ENCODE measurements at regions not wholly inside any gene's neighbourhood (a gene's known extent, or its start where the extent isn't known, plus 50 kb on each side); places are given as distances from the start of the nearest gene placed in this dataset.

GRCh38 chr5:91500758-91501157, 117.6 kb upstream of the ARRDC3 start:
- H3K18ac ChIP-seq (ENCODE audit: low read depth in 1 of 2, low read length in 2 of 2), result no peak overlapping the region
- no peak overlapping the region for H3K27ac ChIP-seq (ENCODE audit: low read length, poor library complexity, severe bottlenecking)
- no peak overlapping the region for H3K4me2 ChIP-seq (ENCODE audit: low read length, poor library complexity, severe bottlenecking)
- H2BK120ac ChIP-seq (ENCODE audit: low read depth, low read length), result no peak overlapping the region
- H3K36me3 ChIP-seq (ENCODE audit: control insufficient read depth in 1 of 2, insufficient read depth in 2 of 2, low read depth in 1 of 2, low read length in 2 of 2), result no peaks in the 10 kb centered on the region
- no peaks in the 10 kb centered on the region for H3K27me3 ChIP-seq (ENCODE audit: control insufficient read depth in 1 of 2, insufficient read depth in 1 of 2, low read length in 2 of 2)
- no peak overlapping the region for H2BK15ac ChIP-seq (ENCODE audit: low read depth, poor library complexity, severe bottlenecking)
- WGBS, result 81% methylated on average over 3 of the region's 3 CpGs
- no peaks in the 10 kb centered on the region for H3K79me1 ChIP-seq (replicated peaks; ENCODE audit: low read length, poor library complexity, severe bottlenecking)
- no peaks in the 10 kb centered on the region for H3K4me1 ChIP-seq (ENCODE audit: control insufficient read depth, insufficient read depth, low read depth, low read length)
- no peak for DNase-seq
- no peak overlapping the region for H3K23ac ChIP-seq (ENCODE audit: low read length in 2 of 2)
- H4K91ac ChIP-seq (ENCODE audit: low read length), result no peak overlapping the region
- H4K8ac ChIP-seq (ENCODE audit: low read length), result no peak overlapping the region
- H2AK5ac ChIP-seq (ENCODE audit: low read length, severe bottlenecking), result no peak overlapping the region
- H3K4me3 ChIP-seq (ENCODE audit: insufficient read depth in 1 of 2, low read depth in 1 of 2, low read length in 2 of 2), result no peak overlapping the region
- no peak overlapping the region for H2BK12ac ChIP-seq (ENCODE audit: low read length in 2 of 2)
- H2AFZ ChIP-seq (ENCODE audit: low read depth, low read length), result no peak overlapping the region
- no peak overlapping the region for H3K4ac ChIP-seq (ENCODE audit: low read depth in 1 of 2, low read length in 2 of 2)
- H2BK5ac ChIP-seq (ENCODE audit: low read depth, low read length, poor library complexity, severe bottlenecking), result no peak overlapping the region
- H3K14ac ChIP-seq (ENCODE audit: low read length in 2 of 2), result no peak overlapping the region
- no peaks in the 10 kb centered on the region for H3K9me3 ChIP-seq (ENCODE audit: control insufficient read depth, low read length)
- H3K9ac ChIP-seq (ENCODE audit: low read length), result no peak overlapping the region

GRCh38 chr5:91499943-91500531, 116.9 kb upstream of the ARRDC3 start:
- Histone ChIP-seq H2BK15ac (ENCODE audit: low read depth, poor library complexity, severe bottlenecking) (no peak overlapping the region), H3K9ac (ENCODE audit: low read length) (no peak overlapping the region), H3K4me2 (ENCODE audit: low read length, poor library complexity, severe bottlenecking) (no peak overlapping the region), H3K18ac (ENCODE audit: low read depth in 1 of 2, low read length in 2 of 2) (no peak overlapping the region), H2BK5ac (ENCODE audit: low read depth, low read length, poor library complexity, severe bottlenecking) (no peak overlapping the region), H2AK5ac (ENCODE audit: low read length, severe bottlenecking) (no peak overlapping the region), H3K36me3 (ENCODE audit: control insufficient read depth in 1 of 2, insufficient read depth in 2 of 2, low read depth in 1 of 2, low read length in 2 of 2) (no peaks in the 10 kb centered on the region), H2AFZ (ENCODE audit: low read depth, low read length) (no peak overlapping the region), H3K4me3 (ENCODE audit: insufficient read depth in 1 of 2, low read depth in 1 of 2, low read length in 2 of 2) (no peak overlapping the region), H2BK120ac (ENCODE audit: low read depth, low read length) (no peak overlapping the region), H3K79me1 (replicated peaks; ENCODE audit: low read length, poor library complexity, severe bottlenecking) (no peaks in the 10 kb centered on the region), H4K8ac (ENCODE audit: low read length) (no peak overlapping the region), H3K23ac (ENCODE audit: low read length in 2 of 2) (no peak overlapping the region), H3K27me3 (ENCODE audit: control insufficient read depth in 1 of 2, insufficient read depth in 1 of 2, low read length in 2 of 2) (no peaks in the 10 kb centered on the region), H3K4ac (ENCODE audit: low read depth in 1 of 2, low read length in 2 of 2) (no peak overlapping the region), H2BK12ac (ENCODE audit: low read length in 2 of 2) (no peak overlapping the region), H3K4me1 (ENCODE audit: control insufficient read depth, insufficient read depth, low read depth, low read length) (no peaks in the 10 kb centered on the region), H3K14ac (ENCODE audit: low read length in 2 of 2) (no peak overlapping the region), H4K91ac (ENCODE audit: low read length) (no peak overlapping the region), H3K9me3 (ENCODE audit: control insufficient read depth, low read length) (no peaks in the 10 kb centered on the region), H3K27ac (ENCODE audit: low read length, poor library complexity, severe bottlenecking) (no peak overlapping the region)
- DNase-seq, result peak; percentile 63
- 4% methylated on average over 2 of the region's 2 CpGs for WGBS

GRCh38 chr5:91495699-91496098, 112.6 kb upstream of the ARRDC3 start:
- no peak overlapping the region for H2BK15ac ChIP-seq (ENCODE audit: low read depth, poor library complexity, severe bottlenecking)
- H2BK5ac ChIP-seq (ENCODE audit: low read depth, low read length, poor library complexity, severe bottlenecking), result no peak overlapping the region
- H3K14ac ChIP-seq (ENCODE audit: low read length in 2 of 2), result no peak overlapping the region
- DNase-seq, result no peak
- no peak overlapping the region for H3K18ac ChIP-seq (ENCODE audit: low read depth in 1 of 2, low read length in 2 of 2)
- 57% methylated on average over 1 of the region's 2 CpGs for WGBS
- no peak overlapping the region for H3K23ac ChIP-seq (ENCODE audit: low read length in 2 of 2)
- H2BK12ac ChIP-seq (ENCODE audit: low read length in 2 of 2), result no peak overlapping the region
- H4K91ac ChIP-seq (ENCODE audit: low read length), result no peak overlapping the region
- no peak overlapping the region for H2AFZ ChIP-seq (ENCODE audit: low read depth, low read length)
- H2BK120ac ChIP-seq (ENCODE audit: low read depth, low read length), result no peak overlapping the region
- no peaks in the 10 kb centered on the region for H3K27me3 ChIP-seq (ENCODE audit: control insufficient read depth in 1 of 2, insufficient read depth in 1 of 2, low read length in 2 of 2)
- H3K4ac ChIP-seq (ENCODE audit: low read depth in 1 of 2, low read length in 2 of 2), result no peak overlapping the region
- H2AK5ac ChIP-seq (ENCODE audit: low read length, severe bottlenecking), result no peak overlapping the region
- H3K9ac ChIP-seq (ENCODE audit: low read length), result no peak overlapping the region
- no peaks in the 10 kb centered on the region for H3K79me1 ChIP-seq (replicated peaks; ENCODE audit: low read length, poor library complexity, severe bottlenecking)
- no peaks in the 10 kb centered on the region for H3K4me1 ChIP-seq (ENCODE audit: control insufficient read depth, insufficient read depth, low read depth, low read length)
- H3K9me3 ChIP-seq (ENCODE audit: control insufficient read depth, low read length), result no peaks in the 10 kb centered on the region
- H3K4me3 ChIP-seq (ENCODE audit: insufficient read depth in 1 of 2, low read depth in 1 of 2, low read length in 2 of 2), result no peak overlapping the region
- no peaks in the 10 kb centered on the region for H3K36me3 ChIP-seq (ENCODE audit: control insufficient read depth in 1 of 2, insufficient read depth in 2 of 2, low read depth in 1 of 2, low read length in 2 of 2)
- no peak overlapping the region for H4K8ac ChIP-seq (ENCODE audit: low read length)
- no peak overlapping the region for H3K27ac ChIP-seq (ENCODE audit: low read length, poor library complexity, severe bottlenecking)
- H3K4me2 ChIP-seq (ENCODE audit: low read length, poor library complexity, severe bottlenecking), result no peak overlapping the region

GRCh38 chr5:91494447-91494996, 111.4 kb upstream of the ARRDC3 start:
- H2AK5ac ChIP-seq (ENCODE audit: low read length, severe bottlenecking), result no peak overlapping the region
- H3K27me3 ChIP-seq (ENCODE audit: control insufficient read depth in 1 of 2, insufficient read depth in 1 of 2, low read length in 2 of 2), result no peaks in the 10 kb centered on the region
- no peak overlapping the region for H2AFZ ChIP-seq (ENCODE audit: low read depth, low read length)
- H3K23ac ChIP-seq (ENCODE audit: low read length in 2 of 2), result no peak overlapping the region
- no peak overlapping the region for H4K91ac ChIP-seq (ENCODE audit: low read length)
- H2BK15ac ChIP-seq (ENCODE audit: low read depth, poor library complexity, severe bottlenecking), result no peak overlapping the region
- no peak overlapping the region for H2BK120ac ChIP-seq (ENCODE audit: low read depth, low read length)
- no peaks in the 10 kb centered on the region for H3K9me3 ChIP-seq (ENCODE audit: control insufficient read depth, low read length)
- no peak overlapping the region for H3K18ac ChIP-seq (ENCODE audit: low read depth in 1 of 2, low read length in 2 of 2)
- H3K9ac ChIP-seq (ENCODE audit: low read length), result no peak overlapping the region
- no peaks in the 10 kb centered on the region for H3K79me1 ChIP-seq (replicated peaks; ENCODE audit: low read length, poor library complexity, severe bottlenecking)
- DNase-seq, result no peak
- no peak overlapping the region for H3K14ac ChIP-seq (ENCODE audit: low read length in 2 of 2)
- no peak overlapping the region for H4K8ac ChIP-seq (ENCODE audit: low read length)
- no peaks in the 10 kb centered on the region for H3K36me3 ChIP-seq (ENCODE audit: control insufficient read depth in 1 of 2, insufficient read depth in 2 of 2, low read depth in 1 of 2, low read length in 2 of 2)
- H3K4me3 ChIP-seq (ENCODE audit: insufficient read depth in 1 of 2, low read depth in 1 of 2, low read length in 2 of 2), result no peak overlapping the region
- no peak overlapping the region for H2BK5ac ChIP-seq (ENCODE audit: low read depth, low read length, poor library complexity, severe bottlenecking)
- no peak overlapping the region for H3K4ac ChIP-seq (ENCODE audit: low read depth in 1 of 2, low read length in 2 of 2)
- no peak overlapping the region for H3K27ac ChIP-seq (ENCODE audit: low read length, poor library complexity, severe bottlenecking)
- WGBS, result 100% methylated on average over 2 of the region's 4 CpGs
- no peak overlapping the region for H3K4me2 ChIP-seq (ENCODE audit: low read length, poor library complexity, severe bottlenecking)
- no peak overlapping the region for H2BK12ac ChIP-seq (ENCODE audit: low read length in 2 of 2)
- H3K4me1 ChIP-seq (ENCODE audit: control insufficient read depth, insufficient read depth, low read depth, low read length), result no peaks in the 10 kb centered on the region
